Non-pigmented ciliary epithelial cell (primary cell): ENCODE measurements at regions not wholly inside any gene's neighbourhood (a gene's known extent, or its start where the extent isn't known, plus 50 kb on each side); places are given as distances from the start of the nearest gene placed in this dataset.

ENCODE experiments used
- DNase-seq: peaks from one replicate; pipeline ENCODE4 v3.0.0-alpha.2; 2010; ENCODE audit warnings: low read depth

DNA sequence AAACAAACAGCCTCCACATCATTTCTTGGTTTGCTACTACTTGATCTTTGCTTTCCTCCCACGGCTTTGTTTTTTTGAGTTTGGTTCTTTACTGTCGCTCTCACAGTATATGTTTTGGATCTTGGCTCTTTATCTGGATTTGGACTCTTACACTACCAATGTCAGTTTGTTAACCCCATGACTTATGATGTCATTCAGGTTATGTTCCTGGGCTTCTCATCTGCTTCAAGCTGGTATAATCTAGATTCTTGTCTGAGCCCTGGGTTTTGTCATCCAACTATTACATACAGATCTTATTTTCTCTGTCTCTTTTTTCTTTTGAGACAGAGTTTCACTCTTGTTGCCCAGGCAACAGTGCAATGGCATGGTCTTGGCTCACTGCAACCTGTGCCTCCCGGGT, 482.9 kb upstream of the TEX13C start:
- DNase-seq, result no peak

- no peak for DNase-seq
Measured at GRCh38 chrX:124842205-124842604, 477.5 kb upstream of the TEX13C start.

DNA sequence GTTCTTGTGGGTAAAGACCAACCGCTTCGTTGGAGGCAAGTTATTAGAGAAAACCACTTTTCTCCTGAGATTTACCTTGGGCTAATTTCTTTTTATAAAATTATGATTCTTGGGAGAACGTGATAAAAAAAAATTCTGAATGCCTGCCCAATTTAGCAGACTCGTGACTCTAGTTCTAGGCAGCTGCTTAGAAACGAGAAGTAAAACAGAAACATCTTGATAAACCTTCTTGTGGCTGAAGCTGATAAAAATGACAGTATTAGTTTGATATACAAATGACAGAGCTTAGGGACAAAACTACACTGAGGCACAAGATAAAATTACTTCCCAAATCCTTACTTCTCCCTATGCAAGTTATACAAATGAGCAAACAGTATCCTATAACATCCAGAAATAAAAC, 458.9 kb upstream of the TEX13C start:
- no peak for DNase-seq

DNA sequence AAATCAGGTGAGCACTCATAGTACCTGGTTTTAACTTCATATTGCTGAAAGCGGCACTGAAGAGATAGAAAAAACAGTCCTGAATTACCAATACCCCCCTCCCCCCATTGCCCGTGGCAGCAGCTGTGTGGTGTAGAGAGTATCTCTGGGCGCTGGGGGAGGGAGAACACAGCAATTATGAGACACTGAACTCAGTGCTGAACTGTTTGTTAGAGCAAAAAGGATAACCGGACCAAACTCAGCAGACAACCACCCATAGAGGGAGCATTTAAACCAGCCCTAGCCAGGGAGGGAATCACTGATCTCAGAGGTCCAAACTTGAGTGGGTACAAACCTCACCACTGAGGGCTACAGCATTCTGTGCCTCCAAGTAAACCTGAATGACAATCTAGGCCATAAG, 457.4 kb upstream of the TEX13C start:
- no peak for DNase-seq

DNA sequence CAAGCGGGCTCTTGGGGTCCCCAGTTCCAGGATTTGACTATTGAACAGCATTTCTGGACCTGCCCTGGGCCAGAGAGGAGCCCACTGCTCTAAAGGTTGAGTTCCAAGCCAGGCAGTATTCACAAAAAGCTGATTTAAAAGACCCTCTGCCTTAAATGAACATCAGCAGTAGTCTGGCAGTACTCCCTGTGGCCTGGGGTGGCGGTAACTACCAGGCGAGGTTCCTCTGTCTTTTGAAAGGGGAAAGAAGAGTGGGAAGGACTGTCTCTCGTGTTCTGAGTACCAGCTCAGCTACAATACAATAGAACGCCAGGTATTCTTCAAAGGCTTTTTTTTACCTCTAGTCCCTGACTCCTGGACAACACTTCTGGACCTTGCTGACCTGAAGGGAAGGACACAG, 456.4 kb upstream of the TEX13C start:
- no peak for DNase-seq

- no peak for DNase-seq
Measured at GRCh38 chrX:124887572-124887971, 432.1 kb upstream of the TEX13C start.

- DNase-seq, result no peak
Measured at GRCh38 chrX:124895947-124896346, 423.7 kb upstream of the TEX13C start.

DNA sequence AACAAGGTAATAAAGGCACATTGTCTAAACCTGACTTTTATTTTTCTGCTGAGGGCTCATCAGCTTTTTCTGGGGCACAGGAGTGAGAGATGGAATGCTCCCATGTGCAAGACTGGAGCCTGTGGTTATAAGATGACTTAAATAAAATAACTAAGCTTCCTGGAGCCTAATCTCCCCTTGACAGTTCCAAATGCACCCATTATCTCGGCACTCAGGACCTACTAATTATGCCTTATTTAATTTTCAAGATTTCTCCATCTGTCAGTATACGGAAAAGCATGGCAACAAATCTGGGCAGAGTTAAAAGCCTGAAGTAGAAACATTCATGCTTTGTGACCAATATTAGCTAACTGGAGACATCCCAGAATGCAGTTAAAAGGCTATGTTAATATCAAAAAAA, 416.7 kb upstream of the TEX13C start:
- DNase-seq, result no peak

GRCh38 chrX:124910611-124911010, 409.1 kb upstream of the TEX13C start:
- no peak for DNase-seq

- no peak for DNase-seq
Measured at GRCh38 chrX:124917011-124917410, 402.7 kb upstream of the TEX13C start.

- no peak for DNase-seq
Measured at GRCh38 chrX:124925681-124926080, 394.0 kb upstream of the TEX13C start.

- DNase-seq, result no peak
Measured at GRCh38 chrX:124931241-124931640, 388.4 kb upstream of the TEX13C start.

GRCh38 chrX:124931958-124932357, 387.7 kb upstream of the TEX13C start:
- no peak for DNase-seq

GRCh38 chrX:124938715-124939114, 381.0 kb upstream of the TEX13C start:
- no peak for DNase-seq

- DNase-seq, result no peak
Measured at GRCh38 chrX:124940531-124940930, 379.1 kb upstream of the TEX13C start.

DNA sequence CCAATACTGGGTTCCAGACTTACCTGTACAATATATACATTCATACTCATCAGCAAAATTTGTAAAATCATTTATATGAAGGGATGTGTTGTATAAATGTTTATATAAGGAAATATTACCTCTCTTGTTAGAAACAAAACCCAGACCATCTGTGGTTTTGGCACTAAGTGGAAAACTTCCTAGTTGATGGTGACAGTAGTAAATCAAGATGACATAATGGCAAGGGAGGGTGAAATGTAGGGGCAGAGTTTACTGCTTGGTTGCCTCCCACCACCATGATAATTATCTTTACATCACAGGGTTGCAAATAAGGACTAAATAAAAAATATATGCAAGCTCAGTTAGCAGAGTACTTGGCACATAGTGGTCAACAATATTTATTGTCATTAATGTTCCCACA, 365.3 kb upstream of the TEX13C start:
- DNase-seq, result no peak

DNA sequence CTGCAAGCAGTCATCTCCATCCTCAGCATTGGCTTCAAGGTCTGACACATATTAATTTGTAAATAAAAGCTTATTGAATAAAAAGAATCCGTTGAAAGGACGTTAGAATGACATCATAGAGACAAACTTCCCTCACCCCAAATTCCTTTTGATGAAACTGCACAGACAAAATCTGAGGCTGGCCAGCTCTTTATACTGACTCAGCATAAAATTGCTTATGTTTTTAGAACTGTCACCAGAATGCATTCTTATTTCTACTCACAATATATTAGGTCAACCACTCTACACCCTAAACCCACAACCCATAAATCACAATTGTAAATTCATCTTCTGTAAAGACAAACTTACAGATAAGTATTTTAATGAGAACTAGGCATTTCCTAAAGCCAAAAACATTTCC, 359.2 kb upstream of the TEX13C start:
- no peak for DNase-seq

DNA sequence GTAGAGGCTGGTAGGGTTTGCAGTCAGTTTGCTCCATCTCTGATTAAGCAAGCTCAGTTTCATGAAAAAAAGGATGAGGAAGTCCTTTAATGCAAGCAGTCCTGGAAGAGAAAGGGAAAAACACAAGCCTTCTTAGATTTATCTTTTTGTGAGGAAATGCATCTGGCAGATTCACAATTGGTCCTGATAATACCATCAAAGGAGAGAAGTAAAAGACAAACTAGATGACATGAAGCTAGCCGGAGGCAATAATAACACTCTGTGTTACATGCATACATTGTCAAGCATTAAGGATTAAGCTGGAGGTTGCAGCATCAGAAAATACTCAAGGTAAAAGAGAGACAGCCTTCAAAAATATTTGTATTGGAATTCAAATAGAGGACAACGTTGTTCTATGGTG, 356.0 kb upstream of the TEX13C start, which contains the start of gene TENM1:
Gene TENM1, minus strand, starts transcription at position 101 of the 400 bp plus-strand sequence.
- DNase-seq, result no peak

DNA sequence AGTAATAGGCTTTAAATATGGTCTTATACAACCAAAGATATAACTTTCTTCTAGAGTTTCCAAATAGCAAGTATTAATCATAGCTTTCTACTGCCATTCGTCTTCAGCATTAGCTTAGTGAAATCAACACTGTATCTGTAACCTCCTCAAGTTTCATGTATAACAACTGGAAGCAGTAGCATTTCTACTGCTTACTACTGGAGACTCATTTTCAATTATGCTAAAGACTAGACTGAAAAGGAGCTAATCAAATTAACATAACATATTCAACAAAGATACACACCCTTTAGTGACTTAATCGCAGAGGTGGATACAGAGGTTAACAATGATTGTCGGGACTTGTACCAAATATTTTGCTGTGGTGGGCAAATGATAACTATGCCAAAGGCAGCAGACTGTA, 344.2 kb upstream of the TEX13C start:
- DNase-seq, result no peak

- no peak for DNase-seq
Measured at GRCh38 chrX:124981420-124981819, 338.3 kb upstream of the TEX13C start.

- DNase-seq, result no peak
Measured at GRCh38 chrX:124984140-124984813, 335.4 kb upstream of the TEX13C start.

- DNase-seq, result no peak
Measured at GRCh38 chrX:124986284-124986683, 333.4 kb upstream of the TEX13C start.

DNA sequence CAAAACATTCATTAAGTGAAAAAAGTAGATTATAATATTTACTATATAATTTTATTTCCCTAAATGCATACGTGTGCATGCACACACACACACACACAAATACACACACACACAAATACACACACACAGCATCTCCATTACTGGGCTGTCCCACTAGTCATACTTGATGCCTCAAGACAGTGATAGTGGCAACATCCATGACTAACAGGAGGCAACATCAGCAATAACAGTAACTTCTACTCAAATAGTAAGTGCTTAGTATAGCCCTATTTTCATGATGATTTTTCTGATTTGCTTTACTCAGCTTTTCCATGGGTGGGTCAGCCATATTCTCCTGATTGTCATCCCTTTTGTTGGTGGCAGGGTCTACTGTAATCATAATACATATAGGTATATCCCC, 325.9 kb upstream of the TEX13C start:
- no peak for DNase-seq

- DNase-seq, result no peak
Measured at GRCh38 chrX:124994404-124994803, 325.3 kb upstream of the TEX13C start.
